Right lobe of liver (tissue), 6 donors: ENCODE measurements at regions not wholly inside any gene's neighbourhood (a gene's known extent, or its start where the extent isn't known, plus 50 kb on each side); places are given as distances from the start of the nearest gene placed in this dataset.

Source experiments
- ATAC-seq, 4 donors: fragments of 200-7000 bp; cut with Tn5 transposase; one replicate each; pipeline ENCODE4 v1.9.1; 2020; ENCODE audit warnings: mild to moderate bottlenecking in 4 of 4, moderate library complexity in 4 of 4
- DNase-seq, 3 donors: peaks; one replicate each; pipeline ENCODE4 v3.0.0-alpha.2; 2020
- H3K27ac ChIP-seq, 3 donors: fragments of 200-600 bp; one replicate each; pipeline ENCODE4 v1.8.0; 2022
- H3K27me3 ChIP-seq, 2 donors: fragments of 200-600 bp; one replicate each; pipeline ENCODE4 v1.8.0; 2022
- H3K36me3 ChIP-seq, 4 donors: fragments of 200-600 bp; sonication (generic) in 1 of 4; one replicate each; pipeline versions ENCODE4 v1.5.1 to v1.8.0; 2017 to 2022; ENCODE audit warnings: control low read depth in 1 of 4
- H3K4me1 ChIP-seq, 4 donors: fragments of 200-600 bp; sonication (generic) in 1 of 4; one replicate each; pipeline versions ENCODE4 v1.5.1 to v1.8.0; 2017 to 2022; ENCODE audit warnings: control low read depth in 1 of 4
- H3K4me3 ChIP-seq, 3 donors: fragments of 200-600 bp; one replicate each; pipeline ENCODE4 v1.8.0; 2022
- H3K9me3 ChIP-seq, 4 donors: fragments of 200-600 bp; sonication (generic) in 1 of 4; one replicate each; pipeline versions ENCODE4 v1.5.1 to v1.8.0; 2017 to 2022; ENCODE audit warnings: control low read depth in 1 of 4
- CTCF ChIP-seq, 4 donors: fragments of 200-600 bp in 3 of 4; fragments of 450-650 bp in 1 of 4; IDR thresholded peaks; one replicate each; pipeline versions ENCODE4 v1.5.1 to v1.8.0; 2016 to 2022; ENCODE audit warnings: antibody characterized with exemption in 4 of 4, mild to moderate bottlenecking in 2 of 4
- POLR2A ChIP-seq: fragments of 450-650 bp; IDR thresholded peaks from one replicate; pipeline ENCODE4 v1.6.1; 2017; ENCODE audit warnings: antibody characterized with exemption, mild to moderate bottlenecking
- WGBS: methylation state at CpG from one replicate; pipeline ENCODE4 v1.1.6; 2018; ENCODE audit warnings: low coverage, low lambda C conversion rate; ENCODE audit not compliant: insufficient coverage; ENCODE audit errors: missing lambda C conversion rate; 5-methylcytosine and 5-hydroxymethylcytosine counted together
- intact Hi-C, 2 donors: fragments of 100-400 bp; cut with DNase I; formaldehyde crosslinking; loops; one replicate each; pipeline versions ENCODE4 v1.11.2 to v1.14.1; 2022
- donor health status: DM: no; HTN: yes; CAD: no.
- donor health status: DM: no; HTN: no; CAD: no.
- donor health status: DM: no; HTN: no; CAD: no.
- donor health status: DM: no; HTN: yes; CAD: no.
- donor health status: DM: no; HTN: yes; CAD: no.

GRCh38 chr2:120919216-120919615 is 183.5 kb downstream of the GLI2 start:
- no peaks in the 10 kb centered on the region for H3K9me3 ChIP-seq
- TF ChIP-seq POLR2A (no peak), CTCF (IDR thresholded peaks at IDR 0.05) (no peak)
- ATAC-seq = no peak
- no peaks in the 10 kb centered on the region for H3K4me1 ChIP-seq
- H3K27me3 ChIP-seq = no peaks in the 10 kb centered on the region
- WGBS = no CpG with 5 or more reads among the region's 8 CpGs
- intact Hi-C loops = no loop called here
- H3K27ac ChIP-seq = no peak overlapping the region
- peak in 1 of 3 donors; percentile 29 for DNase-seq
- H3K36me3 ChIP-seq = no peaks in the 10 kb centered on the region
- no peak overlapping the region for H3K4me3 ChIP-seq

- DNase-seq = peak in 1 of 3 donors; percentile 38
- Histone ChIP-seq H3K36me3 (no peaks in the 10 kb centered on the region), H3K27me3 (no peaks in the 10 kb centered on the region), H3K9me3 (no peaks in the 10 kb centered on the region), H3K4me1 (no peaks in the 10 kb centered on the region), H3K4me3 (no peak overlapping the region), H3K27ac (no peak overlapping the region)
- intact Hi-C loops = no loop called here
- WGBS = 70% methylated on average over 9 of the region's 19 CpGs
- no peak for TF ChIP-seq POLR2A
- TF ChIP-seq CTCF (IDR thresholded peaks at IDR 0.05) = no peak
- no peak for ATAC-seq
These were observed 184.2 kb downstream of the GLI2 start for GRCh38 chr2:120919771-120920453.

GRCh38 chr2:120920454-120921148 is 184.9 kb downstream of the GLI2 start:
- Histone ChIP-seq H3K4me1 (no peaks in the 10 kb centered on the region), H3K9me3 (no peaks in the 10 kb centered on the region), H3K4me3 (no peak overlapping the region), H3K36me3 (no peaks in the 10 kb centered on the region), H3K27me3 (no peaks in the 10 kb centered on the region), H3K27ac (no peak overlapping the region)
- WGBS = 76% methylated on average over 11 of the region's 13 CpGs
- DNase-seq (peak in 1 of 3 donors; percentile 31), ATAC-seq (no peak)
- TF ChIP-seq POLR2A = no peak
- TF ChIP-seq CTCF (IDR thresholded peaks at IDR 0.05) = no peak
- intact Hi-C loops = no loop called here

- no peak overlapping the region for H3K27ac ChIP-seq
- H3K27me3 ChIP-seq = no peaks in the 10 kb centered on the region
- no peak overlapping the region for H3K4me3 ChIP-seq
- no peaks in the 10 kb centered on the region for H3K4me1 ChIP-seq
- no peaks in the 10 kb centered on the region for H3K36me3 ChIP-seq
- DNase-seq (no peak), ATAC-seq (no peak)
- H3K9me3 ChIP-seq = no peaks in the 10 kb centered on the region
- no peak for TF ChIP-seq POLR2A
- intact Hi-C loops = no loop called here
- no CpG with 5 or more reads among the region's 3 CpGs for WGBS
These were observed 185.8 kb downstream of the GLI2 start for GRCh38 chr2:120921457-120921856.

- Histone ChIP-seq H3K4me1 (no peaks in the 10 kb centered on the region), H3K9me3 (no peaks in the 10 kb centered on the region), H3K27ac (no peak overlapping the region), H3K27me3 (no peaks in the 10 kb centered on the region), H3K4me3 (no peak overlapping the region), H3K36me3 (no peaks in the 10 kb centered on the region)
- intact Hi-C loops = no loop called here
- no peak for TF ChIP-seq POLR2A
- TF ChIP-seq CTCF (IDR thresholded peaks at IDR 0.05) = no peak
- DNase-seq = no peak
- no peak for ATAC-seq
- 83% methylated on average over 2 of the region's 6 CpGs for WGBS
These were observed 187.1 kb downstream of the GLI2 start for GRCh38 chr2:120922571-120923332.
